Peyer's patch (tissue), 4 donors: ENCODE measurements at regions not wholly inside any gene's neighbourhood (a gene's known extent, or its start where the extent isn't known, plus 50 kb on each side); places are given as distances from the start of the nearest gene placed in this dataset.

Experiments
- DNase-seq, 3 donors: peaks; one replicate each; pipeline ENCODE4 v3.0.0-alpha.2; 2017 to 2019
- H3K27ac ChIP-seq, 4 donors: fragments of 200-600 bp; sonication (generic); one replicate each; pipeline ENCODE4 v1.5.1; 2016 to 2019
- H3K27me3 ChIP-seq, 2 donors: fragments of 200-600 bp; sonication (generic); one replicate each; pipeline ENCODE4 v1.5.1; 2019
- H3K36me3 ChIP-seq, 3 donors: fragments of 200-600 bp; sonication (generic); one replicate each; pipeline ENCODE4 v1.5.1; 2016 to 2019
- H3K4me1 ChIP-seq, 4 donors: fragments of 200-600 bp; sonication (generic); one replicate each; pipeline ENCODE4 v1.5.1; 2016 to 2019
- H3K4me3 ChIP-seq, 4 donors: fragments of 200-600 bp; sonication (generic); 1 replicate in 3 of 4; 2 replicates in 1 of 4; pipeline ENCODE4 v1.5.1; 2016 to 2019; ENCODE audit warnings: mild to moderate bottlenecking in 1 of 4
- H3K9me3 ChIP-seq, 4 donors: fragments of 200-600 bp; sonication (generic); one replicate each; pipeline ENCODE4 v1.5.1; 2016 to 2019; ENCODE audit warnings: mild to moderate bottlenecking in 1 of 4
- CTCF ChIP-seq, 6 experiments: fragments of 450-650 bp in 4 of 6; fragments of 200-600 bp in 2 of 6; sonication (generic) in 1 of 6; IDR thresholded peaks; one replicate each; pipeline ENCODE4 v1.5.1; 2017 to 2019; ENCODE audit warnings: antibody characterized with exemption in 6 of 6, mild to moderate bottlenecking in 3 of 6, moderate library complexity in 1 of 6
- POLR2A ChIP-seq, 2 donors: fragments of 450-650 bp; IDR thresholded peaks; one replicate each; pipeline ENCODE4 v1.5.1; 2017; ENCODE audit warnings: antibody characterized with exemption in 2 of 2, mild to moderate bottlenecking in 2 of 2, moderate library complexity in 2 of 2

- H3K36me3 ChIP-seq = no peaks in the 10 kb centered on the region
- H3K27me3 ChIP-seq = no peaks in the 10 kb centered on the region
- H3K9me3 ChIP-seq = no peaks in the 10 kb centered on the region
- no peak overlapping the region for H3K27ac ChIP-seq
- H3K4me1 ChIP-seq = no peaks in the 10 kb centered on the region
- no peak overlapping the region for H3K4me3 ChIP-seq
- no peak for TF ChIP-seq CTCF (IDR thresholded peaks at IDR 0.05)
- TF ChIP-seq POLR2A (IDR thresholded peaks at IDR 0.05) = no peak
- DNase-seq = no peak
Observed at GRCh38 chr10:126770809-126771208, 100.3 kb upstream of the C10orf90 start.

GRCh38 chr10:126776168-126776567, 105.7 kb upstream of the C10orf90 start:
- H3K4me1 ChIP-seq = no peaks in the 10 kb centered on the region
- no peak for TF ChIP-seq CTCF (IDR thresholded peaks at IDR 0.05)
- TF ChIP-seq POLR2A (IDR thresholded peaks at IDR 0.05) = no peak
- no peaks in the 10 kb centered on the region for H3K27me3 ChIP-seq
- H3K27ac ChIP-seq = no peak overlapping the region
- no peak overlapping the region for H3K4me3 ChIP-seq
- no peak for DNase-seq
- no peaks in the 10 kb centered on the region for H3K9me3 ChIP-seq
- H3K36me3 ChIP-seq = no peaks in the 10 kb centered on the region

DNA sequence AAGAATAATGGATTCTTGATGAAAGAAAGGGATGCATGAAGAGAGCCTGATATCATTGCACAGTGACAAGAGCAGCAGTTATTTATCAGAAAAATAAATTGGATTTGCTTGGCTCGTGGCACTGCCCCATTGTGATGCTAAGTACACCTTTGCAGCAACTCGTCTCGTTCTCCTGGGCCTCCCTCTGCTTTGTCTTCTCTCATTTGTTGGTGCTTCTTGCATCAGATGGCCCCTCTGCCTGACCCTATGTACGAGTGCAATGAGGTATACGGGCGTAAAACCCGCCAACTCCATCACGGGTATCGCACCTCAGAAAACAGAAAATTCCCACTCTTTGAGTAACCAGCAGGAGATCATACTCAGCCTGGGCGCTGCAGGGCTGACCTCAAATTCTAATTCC, 107.2 kb upstream of the C10orf90 start:
- H3K27me3 ChIP-seq = no peaks in the 10 kb centered on the region
- no peak for DNase-seq
- TF ChIP-seq POLR2A (IDR thresholded peaks at IDR 0.05) (no peak), CTCF (IDR thresholded peaks at IDR 0.05) (no peak)
- no peaks in the 10 kb centered on the region for H3K9me3 ChIP-seq
- H3K4me3 ChIP-seq = no peak overlapping the region
- no peaks in the 10 kb centered on the region for H3K36me3 ChIP-seq
- H3K4me1 ChIP-seq = no peaks in the 10 kb centered on the region
- H3K27ac ChIP-seq = no peak overlapping the region

GRCh38 chr10:126781450-126782216, 111.1 kb upstream of the C10orf90 start:
- no peak for DNase-seq
- no peaks in the 10 kb centered on the region for H3K9me3 ChIP-seq
- no peak overlapping the region for H3K4me3 ChIP-seq
- H3K27ac ChIP-seq = no peak overlapping the region
- TF ChIP-seq POLR2A (IDR thresholded peaks at IDR 0.05) (no peak), CTCF (IDR thresholded peaks at IDR 0.05) (no peak)
- H3K27me3 ChIP-seq = no peaks in the 10 kb centered on the region
- no peaks in the 10 kb centered on the region for H3K36me3 ChIP-seq
- H3K4me1 ChIP-seq = no peaks in the 10 kb centered on the region

GRCh38 chr10:126783806-126784557, 113.5 kb upstream of the C10orf90 start:
- Histone ChIP-seq H3K36me3 (no peaks in the 10 kb centered on the region), H3K27me3 (no peaks in the 10 kb centered on the region), H3K9me3 (no peaks in the 10 kb centered on the region), H3K4me1 (no peaks in the 10 kb centered on the region), H3K27ac (no peak overlapping the region), H3K4me3 (no peak overlapping the region)
- no peak for DNase-seq
- no peak for TF ChIP-seq POLR2A (IDR thresholded peaks at IDR 0.05)
- no peak for TF ChIP-seq CTCF (IDR thresholded peaks at IDR 0.05)
